GM19372 (cell line): ENCODE measurements at regions not wholly inside any gene's neighbourhood (a gene's known extent, or its start where the extent isn't known, plus 50 kb on each side); places are given as distances from the start of the nearest gene placed in this dataset.

ENCODE experiments used
- ATAC-seq: cut with Tn5 transposase; IDR thresholded peaks from one replicate; pipeline ENCODE4 v1.9.1; 2021; ENCODE audit warnings: mild to moderate bottlenecking, low read depth, moderate library complexity; ENCODE audit not compliant: unreplicated experiment

DNA sequence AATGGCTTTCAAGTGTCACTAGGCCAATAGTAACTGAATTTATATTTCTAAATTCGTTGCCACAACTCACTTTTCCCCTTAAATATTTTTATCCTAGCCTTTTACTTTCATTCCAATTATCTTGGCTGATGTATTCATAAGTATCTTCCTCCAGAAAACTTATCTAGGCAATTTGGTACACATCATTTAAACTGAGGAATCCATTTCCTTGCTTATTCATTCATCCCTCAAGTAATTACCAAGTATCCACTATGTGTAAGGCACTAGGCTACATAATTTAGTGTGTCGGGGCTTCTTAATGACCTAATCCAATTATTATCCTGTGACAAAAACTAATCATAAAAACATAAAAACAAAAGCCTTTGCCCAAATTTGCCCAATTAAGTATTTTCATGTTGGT is 258.3 kb upstream of the TCF21 start:
- ATAC-seq: no peak

DNA sequence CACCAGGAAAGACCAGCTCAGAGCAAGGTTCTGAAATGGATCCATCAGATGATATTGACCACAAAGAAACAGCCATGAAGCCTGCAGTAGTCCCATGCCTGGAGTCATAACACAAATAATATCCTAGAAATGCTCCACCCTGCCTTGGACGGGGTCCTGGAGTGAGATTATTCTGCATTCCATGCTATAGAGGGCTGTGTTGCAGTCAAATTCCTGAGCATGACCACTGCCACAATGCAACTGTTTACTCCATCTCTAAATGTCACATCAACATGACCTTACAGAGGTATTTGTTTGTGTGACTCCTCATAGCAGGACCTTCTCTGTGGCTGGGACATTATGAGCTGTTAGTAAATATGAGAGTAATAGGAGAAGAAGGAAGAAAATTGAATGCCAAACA is 257.5 kb upstream of the TCF21 start:
- no peak for ATAC-seq

DNA sequence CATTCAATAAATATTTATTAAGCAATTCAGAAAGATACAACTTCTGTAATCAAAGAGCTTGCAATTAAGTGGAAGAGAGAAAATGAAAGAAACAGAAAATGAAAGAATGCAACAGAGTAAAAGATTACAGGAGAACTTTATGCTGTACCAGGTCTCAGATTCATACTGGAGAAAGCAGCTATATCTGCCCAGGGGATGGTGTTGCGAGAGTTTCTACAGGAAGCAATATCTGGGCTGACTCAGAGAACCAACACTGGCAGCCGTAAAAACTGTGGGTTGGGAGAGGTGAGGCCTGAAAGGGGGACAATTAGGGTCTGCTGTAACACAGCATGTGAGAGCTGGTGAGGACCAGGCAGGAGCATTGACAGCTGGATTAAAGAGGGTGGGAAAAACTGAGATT is 256.7 kb upstream of the TCF21 start:
- no peak for ATAC-seq

- no peak for ATAC-seq
These were observed 256.0 kb upstream of the TCF21 start for GRCh38 chr6:133632906-133633305.

- ATAC-seq: no peak
These were observed 254.4 kb upstream of the TCF21 start for GRCh38 chr6:133634474-133634873.

DNA sequence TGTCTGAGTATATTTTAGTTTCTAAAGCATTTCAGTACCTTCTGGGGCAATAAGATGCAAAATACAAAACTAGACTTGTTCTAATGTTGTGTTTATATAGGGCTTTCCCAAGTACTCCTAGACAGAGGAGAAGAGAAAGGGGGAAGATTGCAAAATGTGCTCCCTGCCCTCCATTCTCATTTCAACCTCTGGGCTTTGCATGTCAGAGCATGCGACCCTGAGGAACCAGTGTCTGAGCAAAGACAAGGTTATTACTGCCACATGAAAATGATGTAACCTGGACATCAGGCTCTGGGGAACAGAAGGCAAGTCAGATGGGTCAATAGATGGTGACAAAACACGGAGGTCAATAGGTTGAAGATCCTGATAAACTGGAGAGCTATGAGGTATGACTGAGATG is 253.5 kb upstream of the TCF21 start:
- no peak for ATAC-seq

DNA sequence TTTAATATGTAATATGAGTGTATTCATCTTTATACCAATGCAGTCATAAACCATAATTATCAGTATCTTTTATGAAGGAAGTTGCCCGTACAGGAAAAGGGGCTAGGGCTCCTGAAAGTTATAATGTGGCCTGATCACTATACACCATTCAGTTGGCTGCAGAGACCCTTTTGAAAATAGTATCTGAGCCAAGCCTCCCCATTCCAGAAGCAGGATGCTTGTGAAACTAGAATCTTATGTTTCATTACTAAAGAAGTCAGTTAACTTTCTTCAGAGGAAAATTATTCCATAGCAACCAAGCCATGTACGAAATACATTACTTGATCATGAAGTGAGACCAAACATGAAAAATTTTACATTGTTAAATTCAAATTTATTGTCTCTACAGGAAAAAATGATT is 251.5 kb upstream of the TCF21 start:
- ATAC-seq: no peak

DNA sequence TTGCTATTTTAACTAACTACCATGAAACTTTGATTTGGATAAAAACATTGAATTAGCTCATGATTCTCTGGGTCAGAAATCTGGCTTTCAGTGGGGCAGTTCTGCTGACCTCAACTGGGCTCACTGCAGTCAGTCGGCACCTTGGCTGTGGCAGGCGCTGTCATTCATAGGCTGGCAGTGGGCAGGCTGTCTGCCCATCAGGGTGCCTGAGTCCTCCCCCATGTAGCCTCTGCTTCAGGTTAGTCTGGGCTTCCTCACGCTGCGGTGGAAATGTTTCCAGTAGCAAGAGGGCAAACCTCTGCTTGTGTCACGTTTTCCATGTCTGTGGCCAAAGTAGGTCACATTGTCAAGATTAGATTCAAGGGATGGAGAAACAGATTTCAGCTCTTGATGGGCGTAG is 251.0 kb upstream of the TCF21 start:
- no peak for ATAC-seq

DNA sequence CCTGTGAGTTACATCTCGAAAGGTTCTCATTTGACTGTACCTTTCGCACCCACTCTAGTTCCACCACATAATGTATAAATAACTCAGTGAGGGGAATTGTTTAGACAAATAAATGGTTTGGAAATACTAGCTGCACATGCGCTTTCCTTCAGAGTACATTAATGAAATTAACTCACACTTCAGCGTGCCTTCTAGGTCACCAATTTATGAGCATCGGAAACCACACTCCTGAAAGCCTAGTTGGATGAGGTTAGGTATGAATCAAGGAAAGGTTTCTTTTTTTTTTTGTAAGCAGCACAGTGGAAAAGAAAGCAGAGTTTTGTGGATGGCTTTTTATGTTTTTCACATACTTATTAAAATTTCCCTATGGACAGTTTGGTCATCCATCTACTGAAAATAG is 247.8 kb upstream of the TCF21 start:
- no peak for ATAC-seq

- ATAC-seq: no peak
These were observed 244.4 kb upstream of the TCF21 start for GRCh38 chr6:133644548-133644891.

DNA sequence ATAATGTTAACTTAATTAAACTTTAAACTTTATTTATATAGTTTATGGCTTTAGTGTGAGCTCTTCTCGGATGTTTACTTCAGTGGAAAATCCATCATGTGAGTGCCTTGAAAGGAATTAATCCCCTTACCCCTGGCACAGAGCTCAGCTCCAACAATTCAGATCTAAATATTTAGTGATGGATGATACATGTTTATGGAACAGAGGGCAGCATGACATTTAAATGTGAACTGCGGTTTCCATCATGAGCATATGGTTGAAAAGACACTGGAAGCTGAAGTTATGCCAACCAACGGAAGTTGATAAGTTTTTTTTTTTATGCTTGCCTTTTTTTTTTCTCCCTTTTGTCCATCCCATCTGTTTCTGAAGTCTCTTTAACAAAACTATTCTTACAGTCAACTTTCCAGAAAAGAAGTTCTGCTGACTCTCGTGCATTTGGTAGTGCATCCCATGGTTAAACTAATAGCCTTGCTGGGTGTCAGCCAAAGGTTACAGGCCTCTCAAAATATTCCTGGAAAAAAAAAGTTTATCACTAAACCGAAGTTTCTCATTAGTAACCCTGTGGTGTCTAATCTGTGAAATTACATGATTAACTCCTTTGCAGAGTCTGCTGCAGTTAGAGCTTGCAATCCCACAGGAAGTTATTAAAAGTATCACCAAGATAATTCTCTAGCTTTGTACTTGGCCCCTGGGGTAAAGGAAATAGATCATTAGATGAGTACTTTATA is 243.9 kb upstream of the TCF21 start:
- no peak for ATAC-seq

DNA sequence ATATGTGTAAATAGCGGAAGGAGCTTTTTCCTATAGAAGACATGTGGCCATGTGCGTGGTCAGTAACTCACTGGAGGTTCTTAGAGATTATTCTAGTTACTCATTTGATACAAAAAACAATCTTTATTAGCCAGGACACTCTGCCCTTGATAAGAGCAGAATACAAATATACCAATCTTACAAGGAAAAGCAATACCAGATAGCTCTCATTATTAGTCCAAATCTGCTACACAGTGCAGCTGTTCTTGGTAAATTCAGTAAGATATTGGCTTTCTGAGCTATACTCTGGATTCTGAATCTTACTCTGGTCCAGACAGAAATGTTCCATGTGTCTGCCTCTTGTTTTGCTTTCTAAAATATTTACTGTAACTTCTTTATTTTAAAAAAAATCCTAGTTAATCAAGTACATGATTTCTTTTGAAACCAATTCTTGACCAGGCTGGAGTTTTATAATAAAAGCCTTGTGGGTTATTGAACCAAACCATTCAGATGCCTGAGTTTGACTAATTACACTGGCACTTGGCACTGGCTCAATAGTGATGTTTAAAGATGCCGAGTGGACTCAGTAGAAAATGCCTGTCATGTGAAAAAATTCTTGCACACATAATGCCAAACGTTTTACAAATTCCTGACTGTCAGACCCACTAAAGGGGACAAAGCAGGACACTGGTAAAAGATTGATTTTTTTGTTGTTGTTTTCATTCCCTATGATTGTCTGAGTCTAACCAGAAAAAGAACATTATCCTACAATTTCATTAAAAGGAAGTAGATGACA is 242.8 kb upstream of the TCF21 start:
- no peak for ATAC-seq

DNA sequence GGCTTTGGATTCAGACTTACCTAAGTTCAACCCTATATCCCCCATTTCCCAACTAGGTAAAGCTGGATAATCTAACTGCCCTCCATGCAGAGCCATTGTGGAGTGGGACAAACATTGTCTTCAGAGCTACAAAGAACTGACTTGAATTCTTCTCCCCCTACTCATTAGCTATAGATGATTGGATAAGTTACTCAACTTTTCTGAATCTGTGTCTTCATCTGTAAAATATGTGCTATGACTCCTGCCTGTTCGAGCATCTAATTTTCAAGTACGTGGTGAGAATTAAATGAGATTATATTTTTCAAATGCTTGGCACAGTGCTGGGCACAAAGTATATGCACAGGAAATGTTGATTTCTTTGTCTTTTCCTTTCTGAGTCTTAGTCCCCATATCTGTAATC is 240.3 kb upstream of the TCF21 start:
- no peak for ATAC-seq

DNA sequence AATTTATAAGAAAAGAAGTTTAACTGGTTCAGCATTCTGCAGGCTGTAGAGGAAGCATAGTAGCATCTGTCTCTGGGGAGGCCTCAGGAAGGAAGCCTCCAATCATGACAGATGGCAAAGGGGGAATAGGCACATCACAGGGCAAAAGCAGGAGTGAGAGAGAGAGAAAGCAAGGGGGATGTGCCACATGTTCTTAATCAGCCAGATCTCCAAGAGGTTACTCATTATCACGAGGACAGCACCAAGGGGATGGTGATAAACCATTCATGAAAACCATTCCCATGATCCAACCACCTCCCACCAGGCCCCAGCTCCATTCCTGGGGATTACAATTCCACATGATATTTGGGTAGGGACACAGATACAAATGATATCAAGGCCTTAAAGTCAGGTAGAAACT is 217.5 kb upstream of the TCF21 start:
- no peak for ATAC-seq

DNA sequence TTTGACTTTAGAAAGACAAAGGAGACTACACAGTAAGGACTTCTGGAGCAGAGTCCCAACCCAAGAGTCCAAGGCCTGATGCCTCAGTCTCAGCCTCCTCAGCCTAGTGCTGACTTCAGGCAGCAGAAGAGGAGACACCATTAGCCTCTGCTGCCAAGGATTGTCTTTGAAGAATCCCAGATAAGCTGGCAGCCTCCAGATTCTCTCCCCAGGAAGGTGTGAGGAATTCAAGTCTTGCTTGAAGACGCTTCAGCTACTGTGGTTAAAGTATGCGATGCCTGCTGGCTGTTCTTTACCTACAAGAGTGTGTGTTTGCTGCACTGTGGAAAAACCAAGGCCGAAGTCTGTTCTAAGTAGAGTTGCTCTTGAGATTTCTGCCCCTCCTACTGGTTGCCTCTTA is 215.9 kb upstream of the TCF21 start:
- no peak for ATAC-seq

GRCh38 chr6:133674661-133675060 is 214.3 kb upstream of the TCF21 start:
- ATAC-seq: no peak

DNA sequence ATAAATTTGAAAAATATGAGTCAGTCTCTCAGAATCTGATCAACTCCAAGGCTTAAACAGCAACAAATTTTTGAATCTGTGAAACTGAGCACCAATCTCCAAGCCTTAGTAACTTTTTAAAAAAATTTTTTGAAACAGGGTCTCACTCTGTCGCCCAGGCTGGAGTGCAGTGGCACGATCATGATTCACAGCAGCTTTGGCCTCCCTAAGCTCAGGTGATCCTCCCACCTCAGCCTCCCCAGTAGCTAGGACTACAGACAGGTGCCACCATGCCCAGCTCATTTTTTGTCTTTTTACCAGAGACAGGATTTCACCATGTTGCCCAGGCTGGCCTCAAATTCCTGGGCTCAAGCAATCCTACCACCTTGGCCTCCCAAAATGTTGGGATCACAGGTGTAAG is 207.9 kb upstream of the TCF21 start:
- no peak for ATAC-seq

- ATAC-seq: no peak
These were observed 207.0 kb upstream of the TCF21 start for GRCh38 chr6:133681891-133682290.

- ATAC-seq: no peak
These were observed 206.2 kb upstream of the TCF21 start for GRCh38 chr6:133682506-133683307.

GRCh38 chr6:133683308-133683580 is 205.7 kb upstream of the TCF21 start:
- no peak for ATAC-seq

GRCh38 chr6:133683606-133684005 is 205.3 kb upstream of the TCF21 start:
- ATAC-seq: no peak
